Hepatocyte (in vitro differentiated cells): ENCODE measurements at regions not wholly inside any gene's neighbourhood (a gene's known extent, or its start where the extent isn't known, plus 50 kb on each side); places are given as distances from the start of the nearest gene placed in this dataset.

Experiments
- DNase-seq: peaks from one replicate; pipeline ENCODE4 v3.0.0-alpha.2; 2016; ENCODE audit warnings: low spot score
- H2AFZ ChIP-seq: fragments of 200-600 bp; sonication (generic); 2 replicates; pipeline ENCODE4 v1.6.0; 2016; ENCODE audit warnings: antibody characterized with exemption, mild to moderate bottlenecking
- H3K27ac ChIP-seq: fragments of 200-600 bp; sonication (generic); 2 replicates; pipeline ENCODE4 v1.5.1; 2016; ENCODE audit warnings: mild to moderate bottlenecking
- H3K27me3 ChIP-seq: fragments of 200-600 bp; sonication (generic); 2 replicates; pipeline ENCODE4 v1.6.1; 2016
- H3K36me3 ChIP-seq: fragments of 200-600 bp; sonication (generic); replicated peaks from 2 replicates; pipeline ENCODE4 v1.5.1; 2016; ENCODE audit warnings: low read depth; ENCODE audit not compliant: insufficient read depth
- H3K4me1 ChIP-seq: fragments of 200-600 bp; sonication (generic); 2 replicates; pipeline ENCODE4 v1.5.1; 2016; ENCODE audit warnings: mild to moderate bottlenecking, moderate library complexity; ENCODE audit not compliant: insufficient read depth
- H3K4me2 ChIP-seq: fragments of 200-600 bp; sonication (generic); 2 replicates; pipeline ENCODE4 v1.6.0; 2016
- H3K4me3 ChIP-seq: fragments of 200-600 bp; sonication (generic); 2 replicates; pipeline ENCODE4 v1.5.1; 2016; ENCODE audit warnings: mild to moderate bottlenecking
- H3K79me2 ChIP-seq: fragments of 200-600 bp; sonication (generic); 2 replicates; pipeline ENCODE4 v1.6.0; 2017; ENCODE audit warnings: mild to moderate bottlenecking
- H3K9me2 ChIP-seq: fragments of 200-600 bp; sonication (generic); replicated peaks from 2 replicates; pipeline ENCODE4 v1.6.0; 2017; ENCODE audit warnings: mild to moderate bottlenecking; ENCODE audit not compliant: insufficient read depth
- H3K9me3 ChIP-seq: fragments of 200-600 bp; sonication (generic); 2 replicates; pipeline ENCODE4 v1.5.1; 2016; ENCODE audit warnings: low read depth, mild to moderate bottlenecking
- H4K20me1 ChIP-seq: fragments of 200-600 bp; sonication (generic); 2 replicates; pipeline ENCODE4 v1.6.0; 2016; ENCODE audit warnings: mild to moderate bottlenecking; ENCODE audit not compliant: insufficient read depth, poor library complexity, severe bottlenecking
- EZH2 ChIP-seq: fragments of 200-600 bp; sonication (generic); IDR thresholded peaks from 2 replicates; pipeline ENCODE4 v1.6.1; 2016; ENCODE audit warnings: antibody characterized with exemption, mild to moderate bottlenecking, borderline replicate concordance
- EZH2phosphoT487 ChIP-seq: fragments of 200-600 bp; sonication (generic); IDR thresholded peaks from one replicate; pipeline ENCODE4 v1.6.1; 2018; ENCODE audit warnings: antibody characterized with exemption, mild to moderate bottlenecking, low read depth, moderate library complexity; ENCODE audit not compliant: unreplicated experiment, severe bottlenecking
- WGBS: methylation state at CpG from one replicate; pipeline ENCODE4 v1.1.6; 2016; ENCODE audit warnings: low lambda C conversion rate; ENCODE audit errors: missing lambda C conversion rate; 5-methylcytosine and 5-hydroxymethylcytosine counted together
- TF ChIP-seq, protein P1 (sequence below): fragments of 200-600 bp; sonication (generic); IDR thresholded peaks from 2 replicates; pipeline ENCODE4 v1.5.1; 2016; ENCODE audit warnings: antibody characterized with exemption, mild to moderate bottlenecking; ENCODE audit not compliant: poor library complexity

DNA sequence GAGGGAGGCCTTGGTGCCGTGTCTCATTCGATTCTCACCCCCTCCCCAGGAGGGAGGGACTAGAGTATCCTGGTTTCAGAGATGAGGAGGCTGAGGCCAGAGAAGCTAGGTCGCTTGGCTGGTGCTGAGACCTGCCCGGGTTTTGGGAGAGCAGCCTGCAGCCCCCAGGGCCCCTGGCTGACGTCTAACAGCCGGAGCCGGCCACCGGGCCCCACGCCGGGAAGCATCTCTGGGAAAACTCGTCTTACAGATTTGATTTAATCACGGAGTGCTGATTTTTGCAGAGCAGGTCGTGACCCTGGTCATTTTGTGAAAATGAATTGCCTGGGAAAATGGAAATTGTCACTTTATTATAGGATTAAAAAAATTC, 97.5 kb downstream of the MICALL2 start:
- DNase-seq: no peak
- Histone ChIP-seq H3K36me3 (no peaks in the 10 kb centered on the region), H3K4me3 (no peak overlapping the region), H4K20me1 (no peaks in the 10 kb centered on the region), H3K9me3 (no peaks in the 10 kb centered on the region), H2AFZ (no peak overlapping the region), H3K27me3 (peaks cover 1% of the 10 kb centered on the region), H3K4me2 (no peak overlapping the region), H3K4me1 (peaks cover under 1% of the 10 kb centered on the region), H3K27ac (no peak overlapping the region), H3K9me2 (no peaks in the 10 kb centered on the region), H3K79me2 (no peaks in the 10 kb centered on the region)
- 51% methylated on average over 13 of the region's 13 CpGs for WGBS
- TF ChIP-seq EZH2phosphoT487 (no peak), EZH2 (no peak)
- TF ChIP-seq, protein P1, sequence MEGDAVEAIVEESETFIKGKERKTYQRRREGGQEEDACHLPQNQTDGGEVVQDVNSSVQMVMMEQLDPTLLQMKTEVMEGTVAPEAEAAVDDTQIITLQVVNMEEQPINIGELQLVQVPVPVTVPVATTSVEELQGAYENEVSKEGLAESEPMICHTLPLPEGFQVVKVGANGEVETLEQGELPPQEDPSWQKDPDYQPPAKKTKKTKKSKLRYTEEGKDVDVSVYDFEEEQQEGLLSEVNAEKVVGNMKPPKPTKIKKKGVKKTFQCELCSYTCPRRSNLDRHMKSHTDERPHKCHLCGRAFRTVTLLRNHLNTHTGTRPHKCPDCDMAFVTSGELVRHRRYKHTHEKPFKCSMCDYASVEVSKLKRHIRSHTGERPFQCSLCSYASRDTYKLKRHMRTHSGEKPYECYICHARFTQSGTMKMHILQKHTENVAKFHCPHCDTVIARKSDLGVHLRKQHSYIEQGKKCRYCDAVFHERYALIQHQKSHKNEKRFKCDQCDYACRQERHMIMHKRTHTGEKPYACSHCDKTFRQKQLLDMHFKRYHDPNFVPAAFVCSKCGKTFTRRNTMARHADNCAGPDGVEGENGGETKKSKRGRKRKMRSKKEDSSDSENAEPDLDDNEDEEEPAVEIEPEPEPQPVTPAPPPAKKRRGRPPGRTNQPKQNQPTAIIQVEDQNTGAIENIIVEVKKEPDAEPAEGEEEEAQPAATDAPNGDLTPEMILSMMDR: no peak

DNA sequence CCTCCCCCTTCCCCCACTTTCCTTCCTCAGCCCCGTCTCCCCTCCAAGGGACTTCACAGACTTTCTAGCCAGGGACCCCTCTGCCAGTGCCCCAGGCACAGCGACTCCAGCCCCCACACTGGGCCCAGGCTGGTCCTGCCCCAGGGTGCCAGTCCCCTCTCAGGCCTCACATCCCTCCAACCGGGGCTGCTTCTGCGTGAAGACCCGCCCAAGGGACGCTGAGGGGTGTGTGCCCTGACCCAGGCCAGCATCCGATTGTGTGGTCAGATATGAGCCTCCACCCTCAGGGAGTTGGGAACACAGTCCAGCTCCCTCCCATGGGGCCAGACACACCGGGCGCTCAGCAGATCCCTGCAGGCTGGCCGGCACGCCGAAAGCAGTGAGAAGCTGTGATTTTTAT, 97.0 kb downstream of the MICALL2 start:
- TF ChIP-seq, protein P1: no peak
- TF ChIP-seq EZH2: no peak
- TF ChIP-seq EZH2phosphoT487: no peak
- no peaks in the 10 kb centered on the region for H3K9me3 ChIP-seq
- no peaks in the 10 kb centered on the region for H3K79me2 ChIP-seq
- no peak overlapping the region for H3K4me2 ChIP-seq
- H2AFZ ChIP-seq: no peak overlapping the region
- peaks cover 7% of the 10 kb centered on the region for H3K27me3 ChIP-seq
- H4K20me1 ChIP-seq: no peaks in the 10 kb centered on the region
- H3K36me3 ChIP-seq: no peaks in the 10 kb centered on the region
- 65% methylated on average over 12 of the region's 12 CpGs for WGBS
- no peak overlapping the region for H3K27ac ChIP-seq
- no peaks in the 10 kb centered on the region for H3K9me2 ChIP-seq
- H3K4me3 ChIP-seq: no peak overlapping the region
- no peak for DNase-seq
- H3K4me1 ChIP-seq: peaks cover 5% of the 10 kb centered on the region

DNA sequence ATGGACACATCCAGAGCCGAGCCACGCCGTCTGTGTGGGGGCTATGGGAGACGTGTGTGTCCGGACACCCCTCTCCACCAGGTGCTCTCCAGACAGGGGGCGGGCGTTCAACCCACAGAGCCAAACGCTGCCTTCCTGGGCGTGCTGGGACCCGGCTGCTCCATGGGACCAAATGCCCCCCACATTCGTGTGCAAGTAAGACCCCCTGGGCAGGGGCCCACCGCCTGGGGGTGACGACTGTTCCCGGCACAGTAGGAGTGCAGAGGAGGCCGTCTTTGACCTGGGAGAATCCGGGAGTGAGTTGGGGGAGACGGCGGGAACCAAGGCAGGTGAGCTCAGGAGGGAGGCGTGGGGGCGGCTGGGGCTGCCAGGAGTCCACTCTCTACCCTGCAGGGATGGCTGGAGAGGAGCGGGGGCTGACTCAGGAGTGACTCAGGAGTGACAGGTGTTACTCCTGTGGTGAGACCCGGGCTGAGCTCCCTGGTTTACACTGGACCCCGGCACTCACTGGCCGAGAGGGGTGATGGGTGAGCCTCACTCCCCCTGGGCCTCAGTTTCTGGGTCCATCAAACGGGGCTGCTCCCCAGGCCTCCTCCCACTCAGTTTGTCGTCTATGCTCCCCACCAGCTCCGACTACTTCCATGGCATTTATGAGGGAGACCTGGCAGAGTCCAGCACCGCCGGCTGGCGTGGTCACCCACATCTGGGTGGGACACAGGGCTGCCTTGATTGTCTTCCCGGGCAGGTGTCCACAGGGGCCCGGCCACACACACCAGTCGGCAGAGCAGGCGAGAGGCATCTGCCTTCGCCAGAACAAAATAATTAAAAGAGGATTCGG, 95.0 kb downstream of the MICALL2 start:
- H3K27ac ChIP-seq: no peak overlapping the region
- peaks cover 24% of the 10 kb centered on the region for H3K27me3 ChIP-seq
- no peaks in the 10 kb centered on the region for H3K36me3 ChIP-seq
- DNase-seq: no peak
- H3K4me3 ChIP-seq: no peak overlapping the region
- no peaks in the 10 kb centered on the region for H4K20me1 ChIP-seq
- no peaks in the 10 kb centered on the region for H3K9me3 ChIP-seq
- no peak overlapping the region for H2AFZ ChIP-seq
- 79% methylated on average over 33 of the region's 36 CpGs for WGBS
- H3K79me2 ChIP-seq: no peaks in the 10 kb centered on the region
- H3K4me1 ChIP-seq: peaks cover 11% of the 10 kb centered on the region
- no peak overlapping the region for H3K4me2 ChIP-seq
- TF ChIP-seq, protein P1: no peak
- TF ChIP-seq EZH2: no peak
- TF ChIP-seq EZH2phosphoT487: no peak
- H3K9me2 ChIP-seq: no peaks in the 10 kb centered on the region
